ENCODE measurements at regions not wholly inside any gene's neighbourhood (a gene's known extent, or its start where the extent isn't known, plus 50 kb on each side); places are given as distances from the start of the nearest gene placed in this dataset.

- TF ChIP-seq, protein P1, sequence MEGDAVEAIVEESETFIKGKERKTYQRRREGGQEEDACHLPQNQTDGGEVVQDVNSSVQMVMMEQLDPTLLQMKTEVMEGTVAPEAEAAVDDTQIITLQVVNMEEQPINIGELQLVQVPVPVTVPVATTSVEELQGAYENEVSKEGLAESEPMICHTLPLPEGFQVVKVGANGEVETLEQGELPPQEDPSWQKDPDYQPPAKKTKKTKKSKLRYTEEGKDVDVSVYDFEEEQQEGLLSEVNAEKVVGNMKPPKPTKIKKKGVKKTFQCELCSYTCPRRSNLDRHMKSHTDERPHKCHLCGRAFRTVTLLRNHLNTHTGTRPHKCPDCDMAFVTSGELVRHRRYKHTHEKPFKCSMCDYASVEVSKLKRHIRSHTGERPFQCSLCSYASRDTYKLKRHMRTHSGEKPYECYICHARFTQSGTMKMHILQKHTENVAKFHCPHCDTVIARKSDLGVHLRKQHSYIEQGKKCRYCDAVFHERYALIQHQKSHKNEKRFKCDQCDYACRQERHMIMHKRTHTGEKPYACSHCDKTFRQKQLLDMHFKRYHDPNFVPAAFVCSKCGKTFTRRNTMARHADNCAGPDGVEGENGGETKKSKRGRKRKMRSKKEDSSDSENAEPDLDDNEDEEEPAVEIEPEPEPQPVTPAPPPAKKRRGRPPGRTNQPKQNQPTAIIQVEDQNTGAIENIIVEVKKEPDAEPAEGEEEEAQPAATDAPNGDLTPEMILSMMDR (IDR thresholded peaks at IDR 0.05; ENCODE audit: low read length), result no peak
- no peak for TF ChIP-seq EZH2 (optimal IDR thresholded peaks at IDR 0.05; ENCODE audit: low read depth, low read length)
- TF ChIP-seq EZH2phosphoT487 (IDR thresholded peaks at IDR 0.05; ENCODE audit: low read length), result no peak
Observed at GRCh38 chr5:109588281-109589035, 101.3 kb upstream of the MAN2A1 start.
